PC-3 (cell line): ENCODE measurements at regions not wholly inside any gene's neighbourhood (a gene's known extent, or its start where the extent isn't known, plus 50 kb on each side); places are given as distances from the start of the nearest gene placed in this dataset. TPM values are rescaled to one million over a fixed set of nuclear protein-coding genes. Genes with fewer than 3 reads are reported as not detected.

Experiments
- ATAC-seq: fragments of 200-7000 bp; cut with Tn5 transposase; 2 replicates; pipeline ENCODE4 v1.9.1; 2020; ENCODE audit warnings: mild to moderate bottlenecking, moderate library complexity
- BruUV-seq: library from RNA; stranded (reverse); fragments of 400-500 nt; replicated peaks from 2 replicates; lab custom pipeline; 2021; lab: Mats Ljungman, UMichigan
- CTCF ChIA-PET: fragments of 300-600 bp; sonication (Branson Sonifier 250); formaldehyde crosslinking; loops from one replicate; lab custom pipeline; 2022; ENCODE audit warnings: antibody characterized with exemption; lab: Charles Lee
- POLR2A ChIA-PET: fragments of 300-600 bp; sonication (Branson Sonifier 250); formaldehyde crosslinking; loops from one replicate; lab custom pipeline; 2022; ENCODE audit warnings: antibody characterized with exemption; ENCODE audit not compliant: unreplicated experiment; lab: Charles Lee
- DNase-seq: peaks from one replicate; pipeline ENCODE4 v3.0.0-alpha.2; 2015
- H2AFZ ChIP-seq: fragments of 300-600 bp; sonication (generic); 2 replicates; pipeline ENCODE4 v1.6.0; 2016; ENCODE audit warnings: antibody characterized with exemption, low read length
- H3F3A ChIP-seq: fragments of 300-600 bp; sonication (generic); one replicate; pipeline ENCODE4 v1.6.0; 2017; ENCODE audit warnings: antibody characterized with exemption, low read length, control low read depth, mild to moderate bottlenecking; ENCODE audit not compliant: unreplicated experiment
- H3K27ac ChIP-seq: fragments of 300-600 bp; sonication (generic); 2 replicates; pipeline ENCODE4 v1.5.1; 2016; ENCODE audit warnings: mild to moderate bottlenecking, low read length
- H3K27me3 ChIP-seq: fragments of 300-600 bp; sonication (generic); 2 replicates; pipeline ENCODE4 v1.6.1; 2016; ENCODE audit warnings: low read length, mixed read lengths
- H3K36me3 ChIP-seq: fragments of 300-600 bp; sonication (generic); 2 replicates; pipeline ENCODE4 v1.6.1; 2016; ENCODE audit warnings: low read depth, mixed run types, low read length, mixed read lengths
- H3K4me1 ChIP-seq: fragments of 300-600 bp; sonication (generic); 2 replicates; pipeline ENCODE4 v1.5.1; 2016; ENCODE audit warnings: low read length; ENCODE audit not compliant: insufficient read depth
- H3K4me2 ChIP-seq: fragments of 300-600 bp; sonication (generic); 2 replicates; pipeline ENCODE4 v1.6.0; 2016; ENCODE audit warnings: low read length
- H3K4me3 ChIP-seq: fragments of 300-600 bp; sonication (generic); 2 replicates; pipeline ENCODE4 v1.5.1; 2016; ENCODE audit warnings: mild to moderate bottlenecking, low read length, mixed read lengths
- H3K79me2 ChIP-seq: fragments of 300-600 bp; sonication (generic); 2 replicates; pipeline ENCODE4 v1.6.1; 2017; ENCODE audit warnings: low read length, mixed read lengths
- H3K9ac ChIP-seq: fragments of 300-600 bp; sonication (generic); 2 replicates; pipeline ENCODE4 v1.6.0; 2016; ENCODE audit warnings: mild to moderate bottlenecking, low read length
- H3K9me2 ChIP-seq: fragments of 300-600 bp; sonication (generic); replicated peaks from 2 replicates; pipeline ENCODE4 v1.6.1; 2016; ENCODE audit warnings: mixed run types, low read length, mixed read lengths
- H3K9me3 ChIP-seq: fragments of 300-600 bp; sonication (generic); 2 replicates; pipeline ENCODE4 v1.6.1; 2016; ENCODE audit warnings: low read length, mixed read lengths
- H4K20me1 ChIP-seq: fragments of 300-600 bp; sonication (generic); 2 replicates; pipeline ENCODE4 v1.6.1; 2016; ENCODE audit warnings: low read length, mixed read lengths
- CTCF ChIP-seq: fragments of 300-600 bp; sonication (generic); conservative IDR thresholded peaks from 2 replicates; pipeline ENCODE4 v1.5.1; 2017; ENCODE audit warnings: antibody characterized with exemption, low read depth, mild to moderate bottlenecking, low read length
- EZH2 ChIP-seq: fragments of 300-600 bp; sonication (generic); IDR thresholded peaks from one replicate; pipeline ENCODE4 v1.6.1; 2017; ENCODE audit warnings: antibody characterized with exemption, mild to moderate bottlenecking, low read length; ENCODE audit not compliant: unreplicated experiment
- EZH2phosphoT487 ChIP-seq: fragments of 300-600 bp; sonication (generic); IDR thresholded peaks from 2 replicates; pipeline ENCODE4 v1.6.1; 2018; ENCODE audit warnings: mild to moderate bottlenecking, antibody characterized with exemption, low read length, borderline replicate concordance
- intact Hi-C: fragments of 100-400 bp; cut with micrococcal nuclease; formaldehyde crosslinking; loops from 2 replicates; pipeline ENCODE4 v1.9.0; 2023
- microRNA-seq: library from miRNA; unstranded; fragments of <30 nt; microRNA quantifications from one replicate; pipeline ENCODE4 v1.1.0, GENCODE V29; 2020; ENCODE audit not compliant: unreplicated experiment

- H3K4me2 ChIP-seq: no peak overlapping the region
- no peaks in the 10 kb centered on the region for H3K79me2 ChIP-seq
- no peaks in the 10 kb centered on the region for H3K9me2 ChIP-seq
- no peaks in the 10 kb centered on the region for H3F3A ChIP-seq
- intact Hi-C loops: no loop called here
- H4K20me1 ChIP-seq: no peaks in the 10 kb centered on the region
- no peak overlapping the region for H3K27ac ChIP-seq
- H3K36me3 ChIP-seq: no peaks in the 10 kb centered on the region
- H2AFZ ChIP-seq: no peak overlapping the region
- no peaks in the 10 kb centered on the region for H3K4me1 ChIP-seq
- POLR2A ChIA-PET: no interaction called here
- no peak overlapping the region for H3K9ac ChIP-seq
- no peaks in the 10 kb centered on the region for H3K27me3 ChIP-seq
- CTCF ChIA-PET: no interaction called here
- no peak overlapping the region for H3K4me3 ChIP-seq
- TF ChIP-seq EZH2phosphoT487 (no peak), CTCF (no peak), EZH2 (no peak)
- no peaks in the 10 kb centered on the region for H3K9me3 ChIP-seq
- no peak for DNase-seq
- no TSS peak for BruUV-seq
- no peak for ATAC-seq
These were observed 83.2 kb downstream of the DIRAS2 start for GRCh38 chr9:90559075-90560073.

Small RNA genes lying in the stretch of these regions (microRNA-seq; reads per million reads assigned to microRNA genes)
- not detected for gene MIR4290
